Kidney (tissue), 13 donors: ENCODE measurements at regions not wholly inside any gene's neighbourhood (a gene's known extent, or its start where the extent isn't known, plus 50 kb on each side); places are given as distances from the start of the nearest gene placed in this dataset.

Source experiments
- DNase-seq, 5 donors: peaks; one replicate each; pipeline ENCODE4 v3.0.0-alpha.2; 2013 to 2020
- FAIRE-seq: peaks from 2 replicates; lab custom pipeline; 2012; peaks lifted over from hg19 to GRCh38; lab: Jason Lieb, UNC
- H3K27ac ChIP-seq, 2 donors: one replicate each; pipeline ENCODE4 v1.7.0; 2013; ENCODE audit warnings: low read depth in 2 of 2, low read length in 2 of 2, inconsistent platforms in 1 of 2
- H3K27me3 ChIP-seq: one replicate; pipeline ENCODE4 v1.7.1; 2013; ENCODE audit warnings: low read length, inconsistent platforms; ENCODE audit not compliant: control insufficient read depth, insufficient read depth
- H3K36me3 ChIP-seq, 3 donors: one replicate each; pipeline versions ENCODE4 v1.7.0 to v1.7.1; 2013; ENCODE audit warnings: low read length in 3 of 3, control low read depth in 1 of 3, inconsistent platforms in 1 of 3; ENCODE audit not compliant: insufficient read depth in 3 of 3, control insufficient read depth in 2 of 3
- H3K4me1 ChIP-seq, 3 donors: one replicate each; pipeline versions ENCODE4 v1.7.0 to v1.7.1; 2013; ENCODE audit warnings: low read length in 3 of 3, inconsistent platforms in 1 of 3, low read depth in 1 of 3; ENCODE audit not compliant: control insufficient read depth in 2 of 3, insufficient read depth in 2 of 3
- H3K4me3 ChIP-seq, 3 donors: one replicate each; pipeline versions ENCODE4 v1.7.0 to v1.8.1; 2013; ENCODE audit warnings: low read length in 3 of 3, control low read depth in 1 of 3, inconsistent platforms in 1 of 3
- H3K9ac ChIP-seq, 3 donors: one replicate each; pipeline versions ENCODE4 v1.7.0 to v1.7.1; 2013; ENCODE audit warnings: low read length in 3 of 3, control low read depth in 1 of 3, inconsistent platforms in 1 of 3
- H3K9me3 ChIP-seq, 3 donors: one replicate each; pipeline versions ENCODE4 v1.7.0 to v1.7.1; 2013; ENCODE audit warnings: low read length in 3 of 3, control low read depth in 1 of 3, inconsistent platforms in 1 of 3; ENCODE audit not compliant: control insufficient read depth in 2 of 3, insufficient read depth in 1 of 3
- CTCF ChIP-seq: IDR thresholded peaks from 3 replicates; pipeline ENCODE4 v1.5.1; 2012; ENCODE audit warnings: mild to moderate bottlenecking, moderate library complexity, borderline replicate concordance; ENCODE audit not compliant: insufficient read depth; ENCODE audit errors: extremely low read depth
- intact Hi-C: fragments of 100-400 bp; cut with DNase I; formaldehyde crosslinking; loops from one replicate; pipeline ENCODE4 v1.11.1; 2022
- donor health status: control.
- donor health status: control.
- donor health status: control.
- donor health status: control.
- donor health status: control.
- donor health status: DM: yes; HTN: yes; CAD: no.
- donor health status: Normal renal cell carcinoma (clear cell type).

GRCh38 chr12:124431971-124432370, 135.4 kb downstream of the NCOR2 start:
- Histone ChIP-seq H3K27ac (no peak overlapping the region), H3K4me3 (no peak overlapping the region), H3K36me3 (peaks cover 0 to 8% (median 3%) of the 10 kb centered on the region in 3 donors), H3K9ac (no peak overlapping the region), H3K27me3 (no peaks in the 10 kb centered on the region), H3K4me1 (peaks cover 0 to 23% (median 10%) of the 10 kb centered on the region in 3 donors), H3K9me3 (peaks cover 0 to 2% (median 0%) of the 10 kb centered on the region in 3 donors)
- intact Hi-C loops = no loop called here
- TF ChIP-seq CTCF = no peak
- FAIRE-seq (no peak), DNase-seq (no peak)

- H3K9me3 ChIP-seq = peaks cover 0 to 2% (median 0%) of the 10 kb centered on the region in 3 donors
- no peak overlapping the region for H3K4me3 ChIP-seq
- H3K27me3 ChIP-seq = no peaks in the 10 kb centered on the region
- no peak overlapping the region for H3K9ac ChIP-seq
- no peak overlapping the region for H3K27ac ChIP-seq
- FAIRE-seq (no peak), DNase-seq (no peak)
- peaks cover 0 to 23% (median 12%) of the 10 kb centered on the region in 3 donors for H3K4me1 ChIP-seq
- H3K36me3 ChIP-seq = peaks cover 2 to 19% (median 3%) of the 10 kb centered on the region in 3 donors
- intact Hi-C loops = no loop called here
- TF ChIP-seq CTCF = no peak
Measured at GRCh38 chr12:124430491-124430890, 135.6 kb downstream of the RFLNA start.

GRCh38 chr12:124429535-124429934, 134.6 kb downstream of the RFLNA start:
- FAIRE-seq = no peak
- Histone ChIP-seq H3K4me1 (peaks cover 0 to 20% (median 12%) of the 10 kb centered on the region in 3 donors), H3K9me3 (peaks cover 0 to 2% (median 0%) of the 10 kb centered on the region in 3 donors), H3K36me3 (peaks cover 2 to 28% (median 3%) of the 10 kb centered on the region in 3 donors), H3K4me3 (no peak overlapping the region), H3K27ac (peak overlapping the region; percentile 59 to 81), H3K27me3 (no peaks in the 10 kb centered on the region), H3K9ac (no peak overlapping the region)
- no peak for TF ChIP-seq CTCF
- DNase-seq = no peak
- intact Hi-C loops = no loop called here
